ENCODE measurements at regions not wholly inside any gene's neighbourhood (a gene's known extent, or its start where the extent isn't known, plus 50 kb on each side); places are given as distances from the start of the nearest gene placed in this dataset.

DNA sequence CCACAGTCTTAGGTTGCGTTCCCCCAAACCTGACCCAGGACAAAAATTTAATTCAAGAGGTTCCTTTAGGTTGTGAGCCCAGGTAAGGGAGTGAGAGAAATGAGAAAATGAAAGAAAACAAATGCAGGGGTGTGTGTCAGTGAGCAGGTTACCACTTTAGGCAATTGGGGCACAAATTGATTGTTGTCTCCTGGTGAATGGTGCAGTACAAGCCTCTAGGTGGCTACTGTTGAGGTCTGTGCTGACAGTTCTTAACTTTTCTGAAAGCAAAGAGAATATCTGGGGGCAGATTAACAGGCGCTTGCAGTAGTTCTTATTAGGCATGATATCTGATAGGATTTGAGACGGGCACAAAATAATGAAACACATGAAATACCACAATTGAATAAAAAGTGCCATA is 894.6 kb downstream of the FAM181B start:
- no peak for DNase-seq (ENCODE audit: low read depth)
- Histone ChIP-seq H3K4me3 (ENCODE audit: low read depth, low read length) (no peak overlapping the region), H3K36me3 (ENCODE audit: control insufficient read depth, insufficient read depth, low read length) (no peaks in the 10 kb centered on the region), H3K27me3 (ENCODE audit: control insufficient read depth, insufficient read depth, low read length) (no peaks in the 10 kb centered on the region)
- ChIA-PET POLR2A (no interaction called here), CTCF (no interaction called here)
- TF ChIP-seq, protein P1, sequence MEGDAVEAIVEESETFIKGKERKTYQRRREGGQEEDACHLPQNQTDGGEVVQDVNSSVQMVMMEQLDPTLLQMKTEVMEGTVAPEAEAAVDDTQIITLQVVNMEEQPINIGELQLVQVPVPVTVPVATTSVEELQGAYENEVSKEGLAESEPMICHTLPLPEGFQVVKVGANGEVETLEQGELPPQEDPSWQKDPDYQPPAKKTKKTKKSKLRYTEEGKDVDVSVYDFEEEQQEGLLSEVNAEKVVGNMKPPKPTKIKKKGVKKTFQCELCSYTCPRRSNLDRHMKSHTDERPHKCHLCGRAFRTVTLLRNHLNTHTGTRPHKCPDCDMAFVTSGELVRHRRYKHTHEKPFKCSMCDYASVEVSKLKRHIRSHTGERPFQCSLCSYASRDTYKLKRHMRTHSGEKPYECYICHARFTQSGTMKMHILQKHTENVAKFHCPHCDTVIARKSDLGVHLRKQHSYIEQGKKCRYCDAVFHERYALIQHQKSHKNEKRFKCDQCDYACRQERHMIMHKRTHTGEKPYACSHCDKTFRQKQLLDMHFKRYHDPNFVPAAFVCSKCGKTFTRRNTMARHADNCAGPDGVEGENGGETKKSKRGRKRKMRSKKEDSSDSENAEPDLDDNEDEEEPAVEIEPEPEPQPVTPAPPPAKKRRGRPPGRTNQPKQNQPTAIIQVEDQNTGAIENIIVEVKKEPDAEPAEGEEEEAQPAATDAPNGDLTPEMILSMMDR (IDR thresholded peaks at IDR 0.05; ENCODE audit: insufficient read depth, low read depth, low read length) = no peak

DNA sequence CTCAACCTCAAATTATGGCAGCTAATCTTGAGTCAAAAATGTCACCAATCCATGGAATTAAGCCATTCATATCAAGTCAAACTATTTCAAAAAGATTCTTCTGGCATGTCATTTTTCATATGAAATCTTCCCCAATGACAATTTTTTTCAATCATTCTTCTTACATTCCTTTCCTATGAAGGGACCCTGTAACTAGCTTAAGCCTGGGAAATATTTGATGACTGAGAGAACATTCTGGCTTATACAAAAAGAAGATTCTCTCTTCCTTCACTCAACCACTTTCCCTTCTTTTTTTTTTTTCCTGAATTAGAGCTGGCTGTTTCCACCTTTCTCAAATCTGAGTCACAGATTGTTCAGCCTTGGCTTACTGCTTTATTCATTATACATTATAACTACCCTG is 903.7 kb downstream of the FAM181B start:
- ChIA-PET POLR2A (no interaction called here), CTCF (no interaction called here)
- H3K4me3 ChIP-seq (ENCODE audit: low read depth, low read length) = no peak overlapping the region
- TF ChIP-seq, protein P1 (IDR thresholded peaks at IDR 0.05; ENCODE audit: insufficient read depth, low read depth, low read length) = no peak
- H3K36me3 ChIP-seq (ENCODE audit: control insufficient read depth, insufficient read depth, low read length) = no peaks in the 10 kb centered on the region
- no peaks in the 10 kb centered on the region for H3K27me3 ChIP-seq (ENCODE audit: control insufficient read depth, insufficient read depth, low read length)
- DNase-seq (ENCODE audit: low read depth) = no peak

DNA sequence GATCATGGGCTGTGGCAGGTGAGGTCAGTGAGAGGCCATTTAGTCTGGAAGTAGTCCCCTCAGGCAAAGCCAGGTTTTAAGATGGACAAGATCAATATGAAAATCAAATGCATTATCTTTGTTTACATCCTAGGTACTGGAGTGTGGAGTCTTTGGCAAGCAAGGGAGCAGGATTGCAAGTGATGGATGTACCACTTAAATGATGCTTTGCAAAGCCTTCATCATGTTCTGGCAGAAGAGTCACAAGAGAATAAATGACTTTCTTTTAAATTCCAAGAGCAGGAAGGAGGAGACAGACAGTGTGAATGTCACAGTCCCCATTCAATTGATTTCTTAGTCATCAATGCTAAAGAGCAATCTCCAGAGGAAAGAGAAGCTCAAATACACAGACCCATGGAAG is 908.3 kb downstream of the FAM181B start:
- Histone ChIP-seq H3K27me3 (ENCODE audit: control insufficient read depth, insufficient read depth, low read length) (no peaks in the 10 kb centered on the region), H3K36me3 (ENCODE audit: control insufficient read depth, insufficient read depth, low read length) (no peaks in the 10 kb centered on the region), H3K4me3 (ENCODE audit: low read depth, low read length) (no peak overlapping the region)
- no peak for DNase-seq (ENCODE audit: low read depth)
- ChIA-PET CTCF (no interaction called here), POLR2A (no interaction called here)
- TF ChIP-seq, protein P1 (IDR thresholded peaks at IDR 0.05; ENCODE audit: insufficient read depth, low read depth, low read length) = no peak

DNA sequence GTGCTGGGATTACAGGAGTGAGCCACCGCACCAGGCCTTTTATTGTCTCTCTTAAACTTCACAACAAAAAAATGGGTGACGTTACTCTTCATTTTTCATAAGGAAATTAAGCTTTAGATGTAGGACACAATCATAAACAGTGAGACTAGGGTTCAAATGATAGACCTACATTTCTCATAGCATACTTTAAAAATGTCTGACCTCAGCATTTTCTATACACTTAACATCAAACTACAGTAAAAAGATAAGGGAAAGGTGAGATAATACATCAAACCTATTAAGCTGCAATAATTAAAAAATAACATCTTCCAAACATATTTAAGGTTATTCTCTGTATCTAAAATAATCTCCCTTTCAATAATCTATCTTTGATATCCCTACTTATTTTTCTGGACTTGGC is 914.2 kb downstream of the FAM181B start:
- ChIA-PET POLR2A (no interaction called here), CTCF (no interaction called here)
- H3K4me3 ChIP-seq (ENCODE audit: low read depth, low read length) = no peak overlapping the region
- no peak for DNase-seq (ENCODE audit: low read depth)
- TF ChIP-seq, protein P1 (IDR thresholded peaks at IDR 0.05; ENCODE audit: insufficient read depth, low read depth, low read length) = no peak
- no peaks in the 10 kb centered on the region for H3K36me3 ChIP-seq (ENCODE audit: control insufficient read depth, insufficient read depth, low read length)
- no peaks in the 10 kb centered on the region for H3K27me3 ChIP-seq (ENCODE audit: control insufficient read depth, insufficient read depth, low read length)

DNA sequence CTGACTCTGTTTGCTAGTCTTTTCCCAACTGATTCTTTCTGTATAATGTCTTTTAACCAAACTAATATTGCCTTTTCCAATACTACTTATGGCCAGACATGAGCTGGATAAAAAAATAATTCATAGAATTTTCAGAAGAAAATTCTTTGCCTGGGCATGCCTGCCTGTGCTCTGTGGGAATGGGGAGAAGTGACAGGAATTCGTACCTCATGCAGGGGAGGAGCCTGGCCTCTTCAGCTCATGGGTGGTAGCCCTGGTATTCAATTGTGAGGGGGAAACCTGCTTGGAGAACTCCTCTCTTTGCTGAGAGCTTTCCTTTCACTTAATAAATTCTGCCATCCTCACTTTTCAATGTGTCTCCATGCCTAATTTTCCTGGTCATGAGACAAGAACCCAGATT is 928.8 kb downstream of the FAM181B start:
- CTCF ChIA-PET = no interaction called here
- no peak overlapping the region for H3K4me3 ChIP-seq (ENCODE audit: low read depth, low read length)
- TF ChIP-seq, protein P1 (IDR thresholded peaks at IDR 0.05; ENCODE audit: insufficient read depth, low read depth, low read length) = no peak
- POLR2A ChIA-PET = no interaction called here
- DNase-seq (ENCODE audit: low read depth) = no peak
- H3K27me3 ChIP-seq (ENCODE audit: control insufficient read depth, insufficient read depth, low read length) = no peaks in the 10 kb centered on the region
- H3K36me3 ChIP-seq (ENCODE audit: control insufficient read depth, insufficient read depth, low read length) = no peaks in the 10 kb centered on the region
